ENCODE measurements at regions not wholly inside any gene's neighbourhood (a gene's known extent, or its start where the extent isn't known, plus 50 kb on each side); places are given as distances from the start of the nearest gene placed in this dataset.

DNA sequence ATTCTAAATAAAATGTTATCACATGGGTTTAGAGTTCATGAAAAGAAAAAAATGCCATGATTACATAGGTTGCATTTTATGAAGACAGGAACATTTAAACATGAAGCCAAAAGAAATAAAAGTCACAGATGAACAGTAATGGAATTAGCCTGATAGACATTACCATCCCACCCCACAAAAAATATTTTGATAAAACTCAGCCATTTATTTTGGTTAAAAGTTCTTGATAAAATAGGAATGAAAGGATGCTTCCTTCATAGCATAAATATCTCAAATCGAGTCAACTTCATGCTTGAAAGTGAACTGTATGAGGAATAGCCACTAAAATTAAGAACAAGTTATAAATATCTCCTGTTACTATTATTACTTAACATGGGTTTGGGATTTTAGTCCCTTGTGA lies 101.9 kb upstream of the TMC3 start:
- no peaks in the 10 kb centered on the region for H3K4me1 ChIP-seq
- no peak overlapping the region for H3K27ac ChIP-seq
- ATAC-seq: no peak
- TF ChIP-seq POLR2A (IDR thresholded peaks at IDR 0.05) (no peak), EP300 (IDR thresholded peaks at IDR 0.05) (no peak), POLR2AphosphoS5 (IDR thresholded peaks at IDR 0.05) (no peak)
- TF ChIP-seq, protein P1, sequence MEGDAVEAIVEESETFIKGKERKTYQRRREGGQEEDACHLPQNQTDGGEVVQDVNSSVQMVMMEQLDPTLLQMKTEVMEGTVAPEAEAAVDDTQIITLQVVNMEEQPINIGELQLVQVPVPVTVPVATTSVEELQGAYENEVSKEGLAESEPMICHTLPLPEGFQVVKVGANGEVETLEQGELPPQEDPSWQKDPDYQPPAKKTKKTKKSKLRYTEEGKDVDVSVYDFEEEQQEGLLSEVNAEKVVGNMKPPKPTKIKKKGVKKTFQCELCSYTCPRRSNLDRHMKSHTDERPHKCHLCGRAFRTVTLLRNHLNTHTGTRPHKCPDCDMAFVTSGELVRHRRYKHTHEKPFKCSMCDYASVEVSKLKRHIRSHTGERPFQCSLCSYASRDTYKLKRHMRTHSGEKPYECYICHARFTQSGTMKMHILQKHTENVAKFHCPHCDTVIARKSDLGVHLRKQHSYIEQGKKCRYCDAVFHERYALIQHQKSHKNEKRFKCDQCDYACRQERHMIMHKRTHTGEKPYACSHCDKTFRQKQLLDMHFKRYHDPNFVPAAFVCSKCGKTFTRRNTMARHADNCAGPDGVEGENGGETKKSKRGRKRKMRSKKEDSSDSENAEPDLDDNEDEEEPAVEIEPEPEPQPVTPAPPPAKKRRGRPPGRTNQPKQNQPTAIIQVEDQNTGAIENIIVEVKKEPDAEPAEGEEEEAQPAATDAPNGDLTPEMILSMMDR (IDR thresholded peaks at IDR 0.05): no peak
- peaks cover 6% of the 10 kb centered on the region for H3K27me3 ChIP-seq
- no peaks in the 10 kb centered on the region for H3K36me3 ChIP-seq
- no peak overlapping the region for H3K4me3 ChIP-seq
- 50 to 75% methylated on average over 1 of the region's 1 CpG for WGBS, 2 donors (ENCODE audit: low coverage in 1 of 2)
- no peaks in the 10 kb centered on the region for H3K9me3 ChIP-seq

DNA sequence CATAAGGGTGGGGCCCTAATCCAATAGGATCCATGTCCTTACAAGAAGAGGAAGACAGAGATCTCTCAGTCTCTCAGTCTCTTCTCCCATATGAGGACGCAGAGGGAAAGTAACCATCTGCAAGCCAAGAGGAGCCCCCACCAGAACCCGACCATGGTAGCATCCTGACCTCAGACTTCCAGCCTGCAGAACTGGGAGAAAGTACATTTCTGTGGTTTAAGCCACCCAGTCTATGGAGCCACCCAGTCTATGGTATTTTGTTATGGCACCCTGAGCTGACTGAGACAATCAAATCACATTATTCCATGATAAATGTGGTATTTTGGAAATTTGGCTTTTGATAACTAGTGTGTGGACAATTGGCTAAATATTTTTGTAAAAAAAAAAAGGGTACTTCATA lies 101.5 kb upstream of the TMC3 start:
- Histone ChIP-seq H3K27me3 (peaks cover 6% of the 10 kb centered on the region), H3K4me1 (no peaks in the 10 kb centered on the region), H3K27ac (no peak overlapping the region), H3K9me3 (no peaks in the 10 kb centered on the region), H3K4me3 (no peak overlapping the region), H3K36me3 (no peaks in the 10 kb centered on the region)
- 100% methylated on average over 2 of the region's 2 CpGs; no CpG with 5 or more reads in 1 of the 2 donors for WGBS, 2 donors (ENCODE audit: low coverage in 1 of 2)
- ATAC-seq: no peak
- TF ChIP-seq, protein P1 (IDR thresholded peaks at IDR 0.05): no peak
- TF ChIP-seq POLR2AphosphoS5 (IDR thresholded peaks at IDR 0.05) (no peak), POLR2A (IDR thresholded peaks at IDR 0.05) (no peak)

DNA sequence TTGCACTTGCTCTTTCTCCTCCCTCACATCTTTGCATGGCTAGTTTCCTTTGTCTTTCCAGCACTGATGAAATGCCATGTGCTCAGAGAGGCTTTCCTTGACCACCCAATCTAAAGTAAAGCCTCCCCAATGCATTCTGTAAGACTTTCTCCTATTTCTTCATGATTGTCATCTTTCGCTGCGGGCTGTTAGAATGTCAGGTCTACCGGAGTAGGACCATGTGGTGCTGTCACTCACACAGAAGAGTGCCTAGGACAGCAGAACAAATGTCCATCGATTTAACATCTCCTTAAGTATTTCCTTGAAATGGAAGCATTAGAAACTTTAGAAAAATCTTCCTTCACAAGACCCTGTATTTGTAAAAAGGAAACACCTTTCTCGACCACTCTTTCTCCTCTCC lies 99.9 kb upstream of the TMC3 start:
- ATAC-seq: no peak
- Histone ChIP-seq H3K36me3 (no peaks in the 10 kb centered on the region), H3K27ac (no peak overlapping the region), H3K27me3 (peaks cover 6% of the 10 kb centered on the region), H3K4me1 (no peaks in the 10 kb centered on the region), H3K4me3 (no peak overlapping the region), H3K9me3 (no peaks in the 10 kb centered on the region)
- no peak for TF ChIP-seq POLR2A (IDR thresholded peaks at IDR 0.05)
- TF ChIP-seq POLR2AphosphoS5 (IDR thresholded peaks at IDR 0.05): no peak
- TF ChIP-seq EP300 (IDR thresholded peaks at IDR 0.05): no peak
- TF ChIP-seq, protein P1 (IDR thresholded peaks at IDR 0.05): no peak
- WGBS, 2 donors (ENCODE audit: low coverage in 1 of 2): 93 to 100% methylated on average over 2 to 5 of the region's 5 CpGs

DNA sequence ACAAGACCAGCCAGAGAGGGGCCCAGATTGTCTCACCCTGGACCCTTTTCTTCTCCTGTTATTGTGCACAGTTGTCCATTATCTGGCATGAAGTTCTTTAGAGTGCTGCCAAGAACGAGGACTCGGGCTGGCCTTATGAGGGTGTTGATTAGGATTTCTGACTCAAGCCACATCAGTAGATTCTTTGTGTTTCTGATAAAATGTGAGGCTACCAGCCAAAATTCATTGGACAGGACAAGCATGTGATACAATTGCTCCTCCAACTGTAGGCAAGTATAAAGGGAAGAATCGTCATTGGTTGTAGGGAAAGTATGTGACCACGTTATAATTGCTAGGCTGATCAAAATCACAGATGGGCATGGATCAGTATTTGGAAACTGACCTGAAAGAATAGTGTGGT lies 99.2 kb upstream of the TMC3 start:
- no peaks in the 10 kb centered on the region for H3K4me1 ChIP-seq
- TF ChIP-seq EP300 (IDR thresholded peaks at IDR 0.05): no peak
- TF ChIP-seq POLR2A (IDR thresholded peaks at IDR 0.05): no peak
- TF ChIP-seq, protein P1 (IDR thresholded peaks at IDR 0.05): no peak
- TF ChIP-seq POLR2AphosphoS5 (IDR thresholded peaks at IDR 0.05): no peak
- WGBS, 2 donors (ENCODE audit: low coverage in 1 of 2): 80 to 91% methylated on average over 4 of the region's 4 CpGs
- no peak overlapping the region for H3K27ac ChIP-seq
- ATAC-seq: no peak
- no peak overlapping the region for H3K4me3 ChIP-seq
- H3K36me3 ChIP-seq: no peaks in the 10 kb centered on the region
- H3K27me3 ChIP-seq: peaks cover 6% of the 10 kb centered on the region
- no peaks in the 10 kb centered on the region for H3K9me3 ChIP-seq

DNA sequence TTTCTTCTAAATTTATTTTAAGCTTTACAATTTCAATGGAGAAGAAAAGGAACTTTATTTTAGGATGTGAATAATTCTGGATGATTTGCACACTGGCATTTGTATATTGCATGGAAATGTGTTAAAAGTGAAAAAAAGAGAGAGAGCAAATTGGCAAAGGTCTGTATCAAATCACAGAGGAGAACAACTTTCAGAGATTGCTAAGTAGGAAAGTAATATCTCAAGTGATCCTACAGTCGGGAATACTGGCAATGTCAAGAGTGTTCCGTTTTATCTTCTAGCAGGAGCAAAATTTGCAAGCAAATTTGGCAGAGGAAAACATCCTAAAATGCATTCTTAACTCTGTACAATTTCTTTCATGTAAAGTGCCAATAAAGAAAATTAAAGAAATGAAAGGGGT lies 97.1 kb upstream of the TMC3 start:
- Histone ChIP-seq H3K36me3 (no peaks in the 10 kb centered on the region), H3K9me3 (no peaks in the 10 kb centered on the region), H3K4me1 (no peaks in the 10 kb centered on the region), H3K27ac (no peak overlapping the region), H3K27me3 (peaks cover 10% of the 10 kb centered on the region), H3K4me3 (no peak overlapping the region)
- ATAC-seq: no peak
- WGBS, 2 donors (ENCODE audit: low coverage in 1 of 2): 31 to 84% methylated on average over 2 of the region's 2 CpGs
- no peak for TF ChIP-seq EP300 (IDR thresholded peaks at IDR 0.05)
- TF ChIP-seq POLR2A (IDR thresholded peaks at IDR 0.05): no peak
- TF ChIP-seq POLR2AphosphoS5 (IDR thresholded peaks at IDR 0.05): no peak

All from gastroesophageal sphincter (tissue), 4 donors.